Breast epithelium (tissue), 4 donors: ENCODE measurements at regions not wholly inside any gene's neighbourhood (a gene's known extent, or its start where the extent isn't known, plus 50 kb on each side); places are given as distances from the start of the nearest gene placed in this dataset.

ENCODE experiments used
- DNase-seq, 2 donors: peaks; one replicate each; pipeline ENCODE4 v3.0.0-alpha.2; 2019; ENCODE audit warnings: low spot score in 2 of 2
- H3K27ac ChIP-seq, 2 donors: fragments of 200-600 bp; sonication (generic) in 1 of 2; one replicate each; pipeline ENCODE4 v1.5.1; 2016 to 2019; ENCODE audit warnings: mild to moderate bottlenecking in 1 of 2
- H3K27me3 ChIP-seq, 2 donors: fragments of 200-600 bp; sonication (generic) in 1 of 2; one replicate each; pipeline versions ENCODE4 v1.5.1 to v1.6.0; 2017 to 2019; ENCODE audit warnings: control low read depth in 1 of 2, mild to moderate bottlenecking in 1 of 2
- H3K36me3 ChIP-seq: fragments of 200-600 bp; one replicate; pipeline ENCODE4 v1.5.1; 2019
- H3K4me1 ChIP-seq, 2 donors: fragments of 200-600 bp; sonication (generic); one replicate each; pipeline ENCODE4 v1.5.1; 2016 to 2019; ENCODE audit warnings: control low read depth in 1 of 2
- H3K4me3 ChIP-seq, 3 donors: fragments of 200-600 bp; sonication (generic); 1 replicate in 2 of 3; 2 replicates in 1 of 3; pipeline ENCODE4 v1.5.1; 2016 to 2019; ENCODE audit warnings: mild to moderate bottlenecking in 3 of 3, moderate library complexity in 2 of 3
- H3K9me3 ChIP-seq, 2 donors: fragments of 200-600 bp; sonication (generic) in 1 of 2; one replicate each; pipeline ENCODE4 v1.5.1; 2016 to 2019; ENCODE audit warnings: control low read depth in 1 of 2
- CTCF ChIP-seq, 3 donors: fragments of 450-650 bp; IDR thresholded peaks; one replicate each; pipeline ENCODE4 v1.5.1; 2016 to 2017; ENCODE audit warnings: antibody characterized with exemption in 3 of 3, mild to moderate bottlenecking in 3 of 3, moderate library complexity in 3 of 3
- POLR2A ChIP-seq: fragments of 450-650 bp; IDR thresholded peaks from one replicate; pipeline ENCODE4 v1.6.1; 2016; ENCODE audit warnings: antibody characterized with exemption, mild to moderate bottlenecking, moderate library complexity
- POLR2AphosphoS5 ChIP-seq, 3 donors: sonication (generic); formaldehyde crosslinking; IDR thresholded peaks; one replicate each; pipeline ENCODE4 v1.6.1; 2017; ENCODE audit warnings: antibody characterized with exemption in 3 of 3
- intact Hi-C: fragments of 100-400 bp; cut with DNase I; formaldehyde crosslinking; loops from one replicate; pipeline ENCODE4 v1.15.1; 2023; ENCODE audit warnings: low total_unique reads

GRCh38 chr7:136045992-136046391 is 68.8 kb upstream of the MTPN start:
- no peak for TF ChIP-seq POLR2AphosphoS5 (IDR thresholded peaks at IDR 0.05)
- no peak for TF ChIP-seq CTCF (IDR thresholded peaks at IDR 0.05)
- TF ChIP-seq POLR2A, result no peak
- Histone ChIP-seq H3K36me3 (no peaks in the 10 kb centered on the region), H3K4me3 (no peak overlapping the region), H3K4me1 (no peaks in the 10 kb centered on the region), H3K27me3 (no peaks in the 10 kb centered on the region), H3K27ac (no peak overlapping the region), H3K9me3 (no peaks in the 10 kb centered on the region)
- intact Hi-C loops, result no loop called here
- DNase-seq, result no peak

GRCh38 chr7:136045181-136045580 is 68.0 kb upstream of the MTPN start:
- Histone ChIP-seq H3K27me3 (no peaks in the 10 kb centered on the region), H3K36me3 (no peaks in the 10 kb centered on the region), H3K4me1 (no peaks in the 10 kb centered on the region), H3K27ac (no peak overlapping the region), H3K9me3 (no peaks in the 10 kb centered on the region), H3K4me3 (no peak overlapping the region)
- intact Hi-C loops, result no loop called here
- DNase-seq, result no peak
- TF ChIP-seq POLR2AphosphoS5 (IDR thresholded peaks at IDR 0.05), result no peak
- no peak for TF ChIP-seq CTCF (IDR thresholded peaks at IDR 0.05)
- no peak for TF ChIP-seq POLR2A

GRCh38 chr7:136039577-136040345 is 62.6 kb upstream of the MTPN start:
- H3K27me3 ChIP-seq, result no peaks in the 10 kb centered on the region

GRCh38 chr7:136036336-136036735 is 59.2 kb upstream of the MTPN start:
- H3K36me3 ChIP-seq, result no peaks in the 10 kb centered on the region
- H3K27ac ChIP-seq, result no peak overlapping the region
- H3K9me3 ChIP-seq, result no peaks in the 10 kb centered on the region
- intact Hi-C loops, result no loop called here
- DNase-seq, result no peak
- TF ChIP-seq POLR2A (no peak), CTCF (IDR thresholded peaks at IDR 0.05) (no peak), POLR2AphosphoS5 (IDR thresholded peaks at IDR 0.05) (no peak)
- no peaks in the 10 kb centered on the region for H3K27me3 ChIP-seq
- H3K4me1 ChIP-seq, result no peaks in the 10 kb centered on the region
- H3K4me3 ChIP-seq, result no peak overlapping the region

More at GRCh38 chr7:136039577-136040345, 62.6 kb upstream of the MTPN start:
- no peak overlapping the region for H3K27ac ChIP-seq
- no peaks in the 10 kb centered on the region for H3K4me1 ChIP-seq
- no peak overlapping the region for H3K4me3 ChIP-seq
- no peak for DNase-seq
- intact Hi-C loops, result no loop called here
- no peaks in the 10 kb centered on the region for H3K36me3 ChIP-seq
- no peaks in the 10 kb centered on the region for H3K9me3 ChIP-seq
- TF ChIP-seq CTCF (IDR thresholded peaks at IDR 0.05) (no peak), POLR2AphosphoS5 (IDR thresholded peaks at IDR 0.05) (no peak), POLR2A (no peak)

GRCh38 chr7:136034132-136034531 is 57.0 kb upstream of the MTPN start:
- Histone ChIP-seq H3K27me3 (no peaks in the 10 kb centered on the region), H3K27ac (no peak overlapping the region), H3K4me1 (no peaks in the 10 kb centered on the region), H3K36me3 (no peaks in the 10 kb centered on the region), H3K4me3 (no peak overlapping the region), H3K9me3 (no peaks in the 10 kb centered on the region)
- no peak for DNase-seq
- intact Hi-C loops, result no loop called here
- TF ChIP-seq POLR2A, result no peak
- TF ChIP-seq POLR2AphosphoS5 (IDR thresholded peaks at IDR 0.05), result no peak
- no peak for TF ChIP-seq CTCF (IDR thresholded peaks at IDR 0.05)
